HG03354 (cell line): ENCODE measurements at regions not wholly inside any gene's neighbourhood (a gene's known extent, or its start where the extent isn't known, plus 50 kb on each side); places are given as distances from the start of the nearest gene placed in this dataset.
"Not testable (repeated sequence)": the region's sequence is repeated elsewhere in the genome, so short reads cannot be mapped to it uniquely, and the experiment has no call there.

Experiments used
- ATAC-seq: cut with Tn5 transposase; IDR thresholded peaks from one replicate; pipeline ENCODE4 v1.9.1; 2021; ENCODE audit warnings: mild to moderate bottlenecking; ENCODE audit not compliant: unreplicated experiment, poor library complexity, severe bottlenecking

GRCh38 chr4:108425988-108426387, 194.4 kb upstream of the RPL34 start:
- no peak for ATAC-seq

- ATAC-seq, result no peak
These were observed 202.5 kb upstream of the RPL34 start for GRCh38 chr4:108417923-108418322.

GRCh38 chr4:108416831-108417230, 203.5 kb upstream of the RPL34 start:
- ATAC-seq, result no peak

GRCh38 chr4:108415389-108415788, 205.0 kb upstream of the RPL34 start:
- no peak for ATAC-seq

GRCh38 chr4:108411836-108412235, 208.5 kb upstream of the RPL34 start:
- no peak for ATAC-seq

- ATAC-seq, result not testable (repeated sequence)
These were observed 210.7 kb upstream of the RPL34 start for GRCh38 chr4:108409691-108410090.

GRCh38 chr4:108405586-108405985, 214.8 kb upstream of the RPL34 start:
- no peak for ATAC-seq

- ATAC-seq, result no peak
These were observed 220.1 kb upstream of the RPL34 start for GRCh38 chr4:108400309-108400708.

- no peak for ATAC-seq
These were observed 220.6 kb upstream of the RPL34 start for GRCh38 chr4:108399610-108400265.

- no peak for ATAC-seq
These were observed 221.5 kb upstream of the RPL34 start for GRCh38 chr4:108398836-108399235.

- no peak for ATAC-seq
These were observed 222.1 kb upstream of the RPL34 start for GRCh38 chr4:108398316-108398715.

GRCh38 chr4:108397850-108398249, 222.5 kb upstream of the RPL34 start:
- ATAC-seq, result no peak

- no peak for ATAC-seq
These were observed 223.4 kb upstream of the RPL34 start for GRCh38 chr4:108396900-108397497.

GRCh38 chr4:108395786-108396185, 224.6 kb upstream of the RPL34 start:
- ATAC-seq, result no peak

GRCh38 chr4:108393890-108394472, 225.2 kb upstream of the LEF1 start:
- ATAC-seq, result no peak

GRCh38 chr4:108391701-108392455, 223.1 kb upstream of the LEF1 start:
- ATAC-seq, result no peak

GRCh38 chr4:108385076-108385475, 216.3 kb upstream of the LEF1 start:
- no peak for ATAC-seq

- no peak for ATAC-seq
These were observed 215.8 kb upstream of the LEF1 start for GRCh38 chr4:108384544-108384943.

- no peak for ATAC-seq
These were observed 214.4 kb upstream of the LEF1 start for GRCh38 chr4:108383157-108383556.

GRCh38 chr4:108382751-108383150, 214.0 kb upstream of the LEF1 start:
- no peak for ATAC-seq

- no peak for ATAC-seq
These were observed 209.4 kb upstream of the LEF1 start for GRCh38 chr4:108378164-108378563.
